GM21528 (cell line): ENCODE measurements at regions not wholly inside any gene's neighbourhood (a gene's known extent, or its start where the extent isn't known, plus 50 kb on each side); places are given as distances from the start of the nearest gene placed in this dataset.

Source experiments
- ATAC-seq: cut with Tn5 transposase; IDR thresholded peaks from one replicate; pipeline ENCODE4 v1.9.1; 2021; ENCODE audit warnings: mild to moderate bottlenecking, moderate library complexity; ENCODE audit not compliant: unreplicated experiment, low FRiP score

- ATAC-seq = no peak
Observed at GRCh38 chr11:134575504-134576230, 163.6 kb upstream of the B3GAT1 start.

- no peak for ATAC-seq
Observed at GRCh38 chr11:134574947-134575346, 162.9 kb upstream of the B3GAT1 start.

- no peak for ATAC-seq
Observed at GRCh38 chr11:134574425-134574824, 162.4 kb upstream of the B3GAT1 start.

- ATAC-seq = no peak
Observed at GRCh38 chr11:134573857-134574256, 161.8 kb upstream of the B3GAT1 start.

- no peak for ATAC-seq
Observed at GRCh38 chr11:134572741-134573675, 161.0 kb upstream of the B3GAT1 start.

- no peak for ATAC-seq
Observed at GRCh38 chr11:134571301-134571700, 159.3 kb upstream of the B3GAT1 start.

GRCh38 chr11:134569195-134569594, 157.2 kb upstream of the B3GAT1 start:
- ATAC-seq = no peak

GRCh38 chr11:134566311-134566710, 154.3 kb upstream of the B3GAT1 start:
- ATAC-seq = no peak

- no peak for ATAC-seq
Observed at GRCh38 chr11:134565343-134565891, 153.4 kb upstream of the B3GAT1 start.

GRCh38 chr11:134564472-134565200, 152.6 kb upstream of the B3GAT1 start:
- ATAC-seq = no peak

GRCh38 chr11:134562941-134563471, 151.0 kb upstream of the B3GAT1 start:
- ATAC-seq = no peak

GRCh38 chr11:134562196-134562595, 150.2 kb upstream of the B3GAT1 start:
- no peak for ATAC-seq

- ATAC-seq = no peak
Observed at GRCh38 chr11:134561331-134561720, 149.3 kb upstream of the B3GAT1 start.

GRCh38 chr11:134560566-134561330, 148.7 kb upstream of the B3GAT1 start:
- ATAC-seq = no peak

GRCh38 chr11:134560066-134560465, 148.0 kb upstream of the B3GAT1 start:
- no peak for ATAC-seq

GRCh38 chr11:134559602-134559962, 147.5 kb upstream of the B3GAT1 start:
- ATAC-seq = no peak

GRCh38 chr11:134558916-134559601, 147.0 kb upstream of the B3GAT1 start:
- ATAC-seq = no peak

GRCh38 chr11:134558258-134558835, 146.3 kb upstream of the B3GAT1 start:
- ATAC-seq = no peak
